PFSK-1 (cell line): ENCODE measurements at regions not wholly inside any gene's neighbourhood (a gene's known extent, or its start where the extent isn't known, plus 50 kb on each side); places are given as distances from the start of the nearest gene placed in this dataset.

Source experiments
- FOXP2 ChIP-seq: optimal IDR thresholded peaks from 2 replicates; pipeline ENCODE3; 2011; ENCODE audit warnings: borderline replicate concordance, control low read depth, inconsistent platforms; ENCODE audit not compliant: insufficient read depth; ENCODE audit errors: extremely low read length, extremely low read depth
- POLR2AphosphoS5 ChIP-seq: IDR thresholded peaks from 2 replicates; pipeline ENCODE4 v1.6.1; 2012; ENCODE audit warnings: low read depth, mild to moderate bottlenecking, control low read depth, low read length, moderate library complexity
- REST ChIP-seq, 2 experiments: IDR thresholded peaks; 2 replicates each; pipeline versions ENCODE4 v1.6.1 to v1.8.0; 2011 to 2012; ENCODE audit warnings: low read depth in 2 of 2, low read length in 2 of 2, control low read depth in 1 of 2, inconsistent platforms in 1 of 2, mild to moderate bottlenecking in 1 of 2, moderate library complexity in 1 of 2; ENCODE audit not compliant: insufficient read depth in 1 of 2
- SIN3A ChIP-seq: IDR thresholded peaks from 2 replicates; pipeline ENCODE4 v1.6.1; 2012; ENCODE audit warnings: mild to moderate bottlenecking, low read length, moderate library complexity, borderline replicate concordance; ENCODE audit not compliant: insufficient read depth
- TAF1 ChIP-seq: IDR thresholded peaks from 2 replicates; pipeline ENCODE4 v1.6.1; 2012; ENCODE audit warnings: low read length, control low read depth, borderline replicate concordance; ENCODE audit not compliant: insufficient read depth

GRCh38 chr11:79561496-79561895 lies 120.7 kb upstream of the TENM4 start:
- TF ChIP-seq SIN3A (no peak), REST (IDR thresholded peaks at IDR 0.05; ENCODE audit: insufficient read depth in 1 of 2, low read depth in 2 of 2, low read length in 2 of 2) (no peak), FOXP2 (no peak), TAF1 (no peak), POLR2AphosphoS5 (no peak)

GRCh38 chr11:79550809-79551208 lies 110.0 kb upstream of the TENM4 start:
- no peak for TF ChIP-seq TAF1
- TF ChIP-seq FOXP2 = no peak
- no peak for TF ChIP-seq SIN3A
- TF ChIP-seq POLR2AphosphoS5 = no peak
- TF ChIP-seq REST (IDR thresholded peaks at IDR 0.05; ENCODE audit: insufficient read depth in 1 of 2, low read depth in 2 of 2, low read length in 2 of 2) = no peak

- no peak for TF ChIP-seq POLR2AphosphoS5
- no peak for TF ChIP-seq REST (IDR thresholded peaks at IDR 0.05; ENCODE audit: insufficient read depth in 1 of 2, low read depth in 2 of 2, low read length in 2 of 2)
- no peak for TF ChIP-seq FOXP2
- no peak for TF ChIP-seq TAF1
- no peak for TF ChIP-seq SIN3A
Measured at GRCh38 chr11:79547256-79547655, 106.4 kb upstream of the TENM4 start.

- TF ChIP-seq POLR2AphosphoS5 = no peak
Measured at GRCh38 chr11:79546351-79546750, 105.5 kb upstream of the TENM4 start.

- TF ChIP-seq POLR2AphosphoS5 (no peak), FOXP2 (no peak), TAF1 (no peak), SIN3A (no peak), REST (IDR thresholded peaks at IDR 0.05; ENCODE audit: insufficient read depth in 1 of 2, low read depth in 2 of 2, low read length in 2 of 2) (no peak)
Measured at GRCh38 chr11:79544361-79544760, 103.5 kb upstream of the TENM4 start.

- no peak for TF ChIP-seq TAF1
- TF ChIP-seq POLR2AphosphoS5 = no peak
- TF ChIP-seq SIN3A = no peak
- TF ChIP-seq FOXP2 = no peak
- TF ChIP-seq REST (IDR thresholded peaks at IDR 0.05; ENCODE audit: insufficient read depth in 1 of 2, low read depth in 2 of 2, low read length in 2 of 2) = no peak
Measured at GRCh38 chr11:79543101-79543500, 102.3 kb upstream of the TENM4 start.
